HG03097 (cell line): ENCODE measurements at regions not wholly inside any gene's neighbourhood (a gene's known extent, or its start where the extent isn't known, plus 50 kb on each side); places are given as distances from the start of the nearest gene placed in this dataset.

ENCODE experiments used
- ATAC-seq: cut with Tn5 transposase; IDR thresholded peaks from one replicate; pipeline ENCODE4 v1.9.1; 2021; ENCODE audit not compliant: unreplicated experiment, low FRiP score

- no peak for ATAC-seq
Measured at GRCh38 chr1:82759035-82759434, 958.3 kb downstream of the ADGRL2 start.

GRCh38 chr1:82755671-82756070, 954.9 kb downstream of the ADGRL2 start:
- ATAC-seq = no peak

GRCh38 chr1:82755191-82755590, 954.5 kb downstream of the ADGRL2 start:
- ATAC-seq = no peak

GRCh38 chr1:82752046-82752445, 951.3 kb downstream of the ADGRL2 start:
- no peak for ATAC-seq

GRCh38 chr1:82733645-82734044, 932.9 kb downstream of the ADGRL2 start:
- no peak for ATAC-seq

GRCh38 chr1:82731216-82731615, 930.5 kb downstream of the ADGRL2 start:
- ATAC-seq = no peak

GRCh38 chr1:82728206-82728605, 927.5 kb downstream of the ADGRL2 start:
- ATAC-seq = no peak

- ATAC-seq = no peak
Measured at GRCh38 chr1:82724246-82724645, 923.5 kb downstream of the ADGRL2 start.

- no peak for ATAC-seq
Measured at GRCh38 chr1:82722608-82723007, 921.9 kb downstream of the ADGRL2 start.

GRCh38 chr1:82721702-82722101, 921.0 kb downstream of the ADGRL2 start:
- no peak for ATAC-seq

GRCh38 chr1:82718719-82719419, 918.1 kb downstream of the ADGRL2 start:
- ATAC-seq = no peak

- ATAC-seq = no peak
Measured at GRCh38 chr1:82710091-82710490, 909.4 kb downstream of the ADGRL2 start.

- ATAC-seq = no peak
Measured at GRCh38 chr1:82707681-82708080, 906.9 kb downstream of the ADGRL2 start.

GRCh38 chr1:82706741-82707140, 906.0 kb downstream of the ADGRL2 start:
- no peak for ATAC-seq

GRCh38 chr1:82704966-82705365, 904.2 kb downstream of the ADGRL2 start:
- no peak for ATAC-seq

- no peak for ATAC-seq
Measured at GRCh38 chr1:82704393-82704792, 903.7 kb downstream of the ADGRL2 start.

- no peak for ATAC-seq
Measured at GRCh38 chr1:82703951-82704350, 903.2 kb downstream of the ADGRL2 start.

- ATAC-seq = no peak
Measured at GRCh38 chr1:82700476-82700875, 899.7 kb downstream of the ADGRL2 start.

GRCh38 chr1:82697965-82698364, 897.2 kb downstream of the ADGRL2 start:
- no peak for ATAC-seq

- ATAC-seq = no peak
Measured at GRCh38 chr1:82695443-82695842, 894.7 kb downstream of the ADGRL2 start.

- no peak for ATAC-seq
Measured at GRCh38 chr1:82690411-82690810, 889.7 kb downstream of the ADGRL2 start.

GRCh38 chr1:82689217-82689616, 888.5 kb downstream of the ADGRL2 start:
- ATAC-seq = no peak

- ATAC-seq = no peak
Measured at GRCh38 chr1:82686774-82687173, 886.0 kb downstream of the ADGRL2 start.
